ENCODE measurements at regions not wholly inside any gene's neighbourhood (a gene's known extent, or its start where the extent isn't known, plus 50 kb on each side); places are given as distances from the start of the nearest gene placed in this dataset.
"Not testable (repeated sequence)": the region's sequence is repeated elsewhere in the genome, so short reads cannot be mapped to it uniquely, and the experiment has no call there.

DNA sequence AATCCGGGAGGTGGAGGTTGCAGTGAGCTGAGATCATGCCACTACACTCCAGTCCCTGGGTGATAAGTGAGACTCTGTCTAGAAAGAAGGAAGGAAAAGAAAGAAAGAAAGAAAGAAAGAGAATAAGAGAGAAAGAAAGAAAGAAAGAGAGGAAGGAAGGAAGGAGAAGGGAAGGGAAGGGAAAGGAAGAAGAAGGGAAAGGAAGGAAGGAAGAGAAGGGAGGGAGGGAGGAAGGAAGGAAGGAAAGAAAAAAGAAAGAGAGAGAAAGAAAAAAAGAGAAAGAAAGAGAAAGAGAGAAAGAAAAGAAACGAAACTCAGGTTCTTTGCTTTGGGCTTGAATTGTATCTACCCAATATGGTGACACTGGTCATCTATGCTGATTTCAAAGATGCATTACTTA lies 102.3 kb upstream of the GATA6 start:
- Histone ChIP-seq H3K9me3 (no peaks in the 10 kb centered on the region), H3K4me3 (ENCODE audit: low read depth, low read length) (no peak overlapping the region), H3K27me3 (no peaks in the 10 kb centered on the region), H3K4me1 (no peaks in the 10 kb centered on the region), H3K36me3 (no peaks in the 10 kb centered on the region)
- DNase-seq = no peak
- TF ChIP-seq, protein P1, sequence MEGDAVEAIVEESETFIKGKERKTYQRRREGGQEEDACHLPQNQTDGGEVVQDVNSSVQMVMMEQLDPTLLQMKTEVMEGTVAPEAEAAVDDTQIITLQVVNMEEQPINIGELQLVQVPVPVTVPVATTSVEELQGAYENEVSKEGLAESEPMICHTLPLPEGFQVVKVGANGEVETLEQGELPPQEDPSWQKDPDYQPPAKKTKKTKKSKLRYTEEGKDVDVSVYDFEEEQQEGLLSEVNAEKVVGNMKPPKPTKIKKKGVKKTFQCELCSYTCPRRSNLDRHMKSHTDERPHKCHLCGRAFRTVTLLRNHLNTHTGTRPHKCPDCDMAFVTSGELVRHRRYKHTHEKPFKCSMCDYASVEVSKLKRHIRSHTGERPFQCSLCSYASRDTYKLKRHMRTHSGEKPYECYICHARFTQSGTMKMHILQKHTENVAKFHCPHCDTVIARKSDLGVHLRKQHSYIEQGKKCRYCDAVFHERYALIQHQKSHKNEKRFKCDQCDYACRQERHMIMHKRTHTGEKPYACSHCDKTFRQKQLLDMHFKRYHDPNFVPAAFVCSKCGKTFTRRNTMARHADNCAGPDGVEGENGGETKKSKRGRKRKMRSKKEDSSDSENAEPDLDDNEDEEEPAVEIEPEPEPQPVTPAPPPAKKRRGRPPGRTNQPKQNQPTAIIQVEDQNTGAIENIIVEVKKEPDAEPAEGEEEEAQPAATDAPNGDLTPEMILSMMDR (IDR thresholded peaks at IDR 0.05; ENCODE audit: low read depth, low read length) = no peak

DNA sequence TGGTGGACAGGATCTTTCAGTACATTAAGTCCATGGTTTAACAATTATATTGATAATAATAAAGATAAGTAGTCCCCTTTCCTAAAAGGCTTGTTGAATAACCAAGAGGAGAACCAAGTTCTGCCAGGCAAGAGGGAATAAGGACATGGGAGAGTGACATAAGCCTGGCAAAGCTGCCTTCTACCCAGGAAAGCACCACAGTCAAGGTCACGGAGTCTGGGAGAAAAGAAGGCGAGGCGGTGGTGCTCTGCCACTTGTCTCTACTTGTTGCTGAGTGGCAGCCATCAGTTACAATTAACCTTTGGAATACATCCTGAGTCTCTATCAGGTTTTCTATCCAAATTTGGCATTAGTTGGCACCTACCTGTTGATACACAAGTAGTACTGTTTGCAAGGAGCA lies 101.7 kb upstream of the GATA6 start:
- DNase-seq = no peak
- no peaks in the 10 kb centered on the region for H3K9me3 ChIP-seq
- no peaks in the 10 kb centered on the region for H3K36me3 ChIP-seq

DNA sequence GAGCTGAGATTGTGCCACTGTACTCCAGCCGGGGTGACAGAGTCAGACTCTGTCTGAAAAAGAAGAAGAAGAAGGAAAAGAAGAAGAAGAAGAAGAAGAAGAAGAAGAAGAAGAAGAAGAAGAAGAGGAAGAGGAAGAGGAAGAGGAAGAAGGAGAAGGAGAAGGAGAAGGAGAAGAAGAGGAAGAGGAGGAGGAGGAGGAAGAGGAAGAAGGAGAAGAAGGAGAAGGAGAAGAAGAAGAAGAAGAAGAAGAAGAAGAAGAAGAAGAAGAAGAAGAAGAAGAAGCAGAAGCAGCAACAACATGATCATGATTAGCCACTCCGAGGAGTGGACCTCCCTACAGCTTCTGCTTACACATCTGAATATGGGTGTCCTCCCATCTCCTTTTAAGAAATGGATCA lies 100.6 kb upstream of the GATA6 start:
- DNase-seq; H3K4me3 ChIP-seq (ENCODE audit: low read depth, low read length); H3K4me1 ChIP-seq; H3K9me3 ChIP-seq; H3K27me3 ChIP-seq; H3K36me3 ChIP-seq: not testable (repeated sequence)

More for the DNA sequence above, 101.7 kb upstream of the GATA6 start:
- Histone ChIP-seq H3K4me1 (no peaks in the 10 kb centered on the region), H3K4me3 (ENCODE audit: low read depth, low read length) (no peak overlapping the region), H3K27me3 (no peaks in the 10 kb centered on the region)
- TF ChIP-seq, protein P1 (IDR thresholded peaks at IDR 0.05; ENCODE audit: low read depth, low read length) = no peak

DNA sequence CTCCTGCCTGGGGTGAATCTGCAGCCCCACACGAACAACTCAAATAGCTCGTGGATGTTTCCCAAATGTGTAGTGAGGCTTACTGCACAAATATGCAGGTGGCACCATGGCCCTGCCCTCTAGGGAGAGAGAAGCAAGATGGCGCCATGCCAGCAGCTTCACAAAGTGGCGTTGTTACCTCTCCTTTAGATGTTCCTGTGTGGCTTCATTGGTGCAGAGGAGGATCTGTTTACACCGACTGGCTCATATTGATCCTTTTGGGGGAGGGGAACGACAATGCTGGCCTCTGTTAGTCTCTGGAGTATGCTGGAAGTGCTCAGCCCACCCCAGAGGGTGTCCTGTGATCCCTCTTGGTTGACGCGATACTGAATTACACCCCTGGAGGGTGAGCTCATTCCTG lies 99.5 kb upstream of the GATA6 start:
- Histone ChIP-seq H3K4me3 (ENCODE audit: low read depth, low read length) (no peak overlapping the region), H3K27me3 (no peaks in the 10 kb centered on the region), H3K4me1 (no peaks in the 10 kb centered on the region), H3K36me3 (no peaks in the 10 kb centered on the region), H3K9me3 (no peaks in the 10 kb centered on the region)
- no peak for DNase-seq
- TF ChIP-seq, protein P1 (IDR thresholded peaks at IDR 0.05; ENCODE audit: low read depth, low read length) = no peak

DNA sequence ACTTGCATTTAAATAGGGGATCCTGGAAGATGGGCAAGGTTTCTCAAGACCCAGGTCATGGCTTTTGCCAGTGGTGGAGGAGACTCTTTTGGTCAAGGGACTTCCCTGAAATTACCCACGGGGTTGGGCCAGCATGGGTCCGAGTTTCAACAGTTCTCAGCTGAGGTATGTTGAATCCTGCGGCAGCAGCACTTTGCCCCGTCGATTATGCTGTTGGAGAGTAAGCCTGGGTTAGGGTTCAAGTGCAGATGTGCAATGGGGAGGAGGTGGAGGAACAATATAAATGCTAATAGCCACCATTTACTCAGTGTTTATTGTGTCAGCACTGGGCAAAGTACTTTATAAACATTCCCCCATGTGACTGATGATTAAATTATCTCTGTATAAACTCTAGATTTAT lies 96.0 kb upstream of the GATA6 start:
- DNase-seq = no peak
- Histone ChIP-seq H3K4me3 (ENCODE audit: low read depth, low read length) (no peak overlapping the region), H3K27me3 (no peaks in the 10 kb centered on the region), H3K9me3 (no peaks in the 10 kb centered on the region), H3K36me3 (no peaks in the 10 kb centered on the region), H3K4me1 (no peaks in the 10 kb centered on the region)
- TF ChIP-seq, protein P1 (IDR thresholded peaks at IDR 0.05; ENCODE audit: low read depth, low read length) = no peak

DNA sequence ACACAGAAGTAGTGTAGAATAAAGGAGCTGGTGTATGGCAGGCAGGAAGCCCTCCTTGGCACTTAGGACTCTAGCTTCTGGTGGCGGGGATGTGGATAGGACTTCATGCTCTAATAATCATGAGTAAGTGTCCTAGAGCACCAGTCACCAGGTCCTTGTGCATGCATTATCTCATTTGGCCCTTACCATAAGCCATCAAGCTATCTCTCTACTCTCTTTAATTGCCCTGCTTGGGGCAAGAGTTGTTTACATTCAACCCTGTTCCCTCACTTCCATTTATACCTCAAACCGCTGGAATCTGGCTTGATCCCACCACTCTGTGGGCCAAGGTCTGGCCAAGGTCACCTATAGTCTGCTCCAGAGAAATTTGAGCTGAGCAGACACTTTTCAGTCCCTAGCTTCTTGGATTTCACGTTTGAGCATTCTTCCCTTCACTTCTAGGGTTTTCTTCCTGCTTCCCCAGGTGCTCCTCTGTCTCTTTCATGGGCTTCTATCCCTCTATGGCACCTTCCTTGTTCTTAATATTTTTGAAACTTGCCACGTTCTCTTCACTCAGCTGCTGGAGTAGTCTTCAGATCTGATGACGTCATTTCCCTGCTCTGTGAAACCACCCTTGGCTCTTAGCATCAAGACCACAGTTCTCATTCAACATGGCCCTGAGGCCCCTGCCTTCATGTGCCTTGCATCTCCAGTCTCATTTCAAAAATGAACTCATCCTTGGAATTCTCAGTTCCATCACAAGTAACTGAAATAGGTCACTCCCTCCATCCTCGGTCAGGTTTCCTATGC lies 94.9 kb upstream of the GATA6 start:
- no peak overlapping the region for H3K4me3 ChIP-seq (ENCODE audit: low read depth, low read length)
- no peaks in the 10 kb centered on the region for H3K36me3 ChIP-seq
- no peaks in the 10 kb centered on the region for H3K4me1 ChIP-seq
- DNase-seq = no peak
- TF ChIP-seq, protein P1 (IDR thresholded peaks at IDR 0.05; ENCODE audit: low read depth, low read length) = no peak
- no peaks in the 10 kb centered on the region for H3K9me3 ChIP-seq
- H3K27me3 ChIP-seq = no peaks in the 10 kb centered on the region
